Hepatocyte (in vitro differentiated cells): ENCODE measurements at regions not wholly inside any gene's neighbourhood (a gene's known extent, or its start where the extent isn't known, plus 50 kb on each side); places are given as distances from the start of the nearest gene placed in this dataset.

Experiments used
- EZH2 ChIP-seq: fragments of 200-600 bp; sonication (generic); IDR thresholded peaks from 2 replicates; pipeline ENCODE4 v1.6.1; 2016; ENCODE audit warnings: antibody characterized with exemption, mild to moderate bottlenecking, borderline replicate concordance
- EZH2phosphoT487 ChIP-seq: fragments of 200-600 bp; sonication (generic); IDR thresholded peaks from one replicate; pipeline ENCODE4 v1.6.1; 2018; ENCODE audit warnings: antibody characterized with exemption, mild to moderate bottlenecking, low read depth, moderate library complexity; ENCODE audit not compliant: unreplicated experiment, severe bottlenecking

DNA sequence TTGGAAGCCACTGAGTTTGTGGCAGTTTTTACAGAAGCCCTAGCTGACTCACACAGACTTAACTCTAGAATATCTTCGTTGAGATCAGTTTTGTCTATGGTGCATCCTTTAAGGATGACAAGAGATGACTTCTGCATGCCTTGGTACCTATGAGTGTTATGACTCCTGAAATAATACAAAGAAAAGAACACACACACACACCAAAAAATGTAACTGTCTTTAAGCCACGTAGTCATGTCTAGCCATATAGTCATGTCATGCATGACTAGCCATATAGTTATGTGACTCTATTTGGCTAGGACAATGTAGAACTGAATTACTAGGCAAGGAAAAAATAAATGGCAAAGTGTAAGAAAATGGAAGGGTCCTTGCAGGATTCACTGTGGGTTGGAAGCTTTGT lies 447.8 kb downstream of the NLGN4X start:
- no peak for TF ChIP-seq EZH2
- TF ChIP-seq EZH2phosphoT487, result no peak
